H1 (cell line): ENCODE measurements at regions not wholly inside any gene's neighbourhood (a gene's known extent, or its start where the extent isn't known, plus 50 kb on each side); places are given as distances from the start of the nearest gene placed in this dataset.

Experiments
- RAD21 ChIP-seq, 2 experiments: IDR thresholded peaks in 1 of 2; conservative IDR thresholded peaks in 1 of 2; 2 replicates each; pipeline ENCODE4 v1.6.1; 2011; ENCODE audit warnings: low read depth in 2 of 2, low read length in 2 of 2, improper control_type of control experiment in 1 of 2, inconsistent platforms in 1 of 2, mild to moderate bottlenecking in 1 of 2, moderate library complexity in 1 of 2
- SP2 ChIP-seq: IDR thresholded peaks from 2 replicates; pipeline ENCODE4 v1.6.1; 2012; ENCODE audit warnings: mild to moderate bottlenecking, low read length, inconsistent platforms
- TF ChIP-seq, protein P1 (sequence below), 3 experiments: IDR thresholded peaks; 1 replicate in 2 of 3; 2 replicates in 1 of 3; pipeline versions ENCODE4 v1.5.1 to v1.6.1; 2011; ENCODE audit warnings: low read length in 3 of 3, mild to moderate bottlenecking in 3 of 3, inconsistent platforms in 2 of 3, low read depth in 1 of 3, moderate library complexity in 1 of 3; ENCODE audit not compliant: insufficient read depth in 1 of 3; ENCODE audit errors: control extremely low read depth in 1 of 3

DNA sequence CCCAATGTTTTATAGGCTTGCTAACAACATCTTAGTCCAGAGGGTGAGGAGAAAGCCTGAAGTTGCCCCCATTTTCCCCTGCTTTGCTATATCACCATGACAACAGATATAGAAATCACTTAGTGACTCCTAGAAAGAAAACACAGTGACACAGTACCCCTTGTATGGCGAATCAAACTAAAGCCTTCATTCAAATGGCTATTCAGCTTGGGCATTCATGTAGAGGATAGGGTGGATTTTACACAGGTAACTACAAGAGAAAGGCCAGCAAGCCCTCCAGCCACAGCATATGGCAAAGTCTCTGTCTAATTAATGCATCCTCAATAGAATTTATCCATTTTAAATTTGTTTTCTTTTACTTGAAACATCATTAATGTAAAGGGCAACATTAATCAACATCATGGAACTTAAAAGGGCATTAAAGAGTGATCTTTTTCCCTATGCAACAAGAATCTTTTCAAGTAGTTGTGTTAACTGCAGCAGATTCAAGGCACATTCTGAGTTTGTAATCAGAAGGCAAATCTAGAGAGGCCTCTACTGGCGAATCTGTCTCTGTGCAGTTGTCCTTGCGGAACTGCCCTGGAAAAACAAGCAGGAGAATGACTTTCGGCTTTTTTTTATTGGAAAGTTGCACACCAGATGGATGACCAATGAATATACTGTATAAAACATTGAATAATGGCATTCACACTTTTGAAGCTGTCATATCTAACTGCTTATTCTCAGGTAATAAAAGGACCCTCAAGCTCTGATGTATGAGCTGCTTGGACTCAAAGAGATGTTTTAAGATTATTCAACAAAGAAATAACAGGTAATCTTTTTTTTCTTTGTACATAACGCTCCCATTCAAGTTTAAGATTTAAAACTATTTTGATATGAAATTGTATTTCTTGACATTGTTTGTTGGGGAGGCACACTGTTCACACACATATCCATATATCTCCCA is 621.7 kb upstream of the AGTR1 start (continued):
- TF ChIP-seq, protein P1, sequence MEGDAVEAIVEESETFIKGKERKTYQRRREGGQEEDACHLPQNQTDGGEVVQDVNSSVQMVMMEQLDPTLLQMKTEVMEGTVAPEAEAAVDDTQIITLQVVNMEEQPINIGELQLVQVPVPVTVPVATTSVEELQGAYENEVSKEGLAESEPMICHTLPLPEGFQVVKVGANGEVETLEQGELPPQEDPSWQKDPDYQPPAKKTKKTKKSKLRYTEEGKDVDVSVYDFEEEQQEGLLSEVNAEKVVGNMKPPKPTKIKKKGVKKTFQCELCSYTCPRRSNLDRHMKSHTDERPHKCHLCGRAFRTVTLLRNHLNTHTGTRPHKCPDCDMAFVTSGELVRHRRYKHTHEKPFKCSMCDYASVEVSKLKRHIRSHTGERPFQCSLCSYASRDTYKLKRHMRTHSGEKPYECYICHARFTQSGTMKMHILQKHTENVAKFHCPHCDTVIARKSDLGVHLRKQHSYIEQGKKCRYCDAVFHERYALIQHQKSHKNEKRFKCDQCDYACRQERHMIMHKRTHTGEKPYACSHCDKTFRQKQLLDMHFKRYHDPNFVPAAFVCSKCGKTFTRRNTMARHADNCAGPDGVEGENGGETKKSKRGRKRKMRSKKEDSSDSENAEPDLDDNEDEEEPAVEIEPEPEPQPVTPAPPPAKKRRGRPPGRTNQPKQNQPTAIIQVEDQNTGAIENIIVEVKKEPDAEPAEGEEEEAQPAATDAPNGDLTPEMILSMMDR (IDR thresholded peaks at IDR 0.05; ENCODE audit: control extremely low read depth in 1 of 3, insufficient read depth in 1 of 3, low read depth in 1 of 3, low read length in 3 of 3): peak in 2 of 3 experiments; percentile 65 to 73; a peak in 3 of 4 replicates
- TF ChIP-seq RAD21 (IDR thresholded peaks at IDR 0.05 in 1 of 2, conservative IDR thresholded peaks at IDR 0.05 in 1 of 2; ENCODE audit: low read depth in 2 of 2, low read length in 2 of 2) (peak; percentile 84 to 90), SP2 (no peak)
